ENCODE measurements at regions not wholly inside any gene's neighbourhood (a gene's known extent, or its start where the extent isn't known, plus 50 kb on each side); places are given as distances from the start of the nearest gene placed in this dataset.

DNA sequence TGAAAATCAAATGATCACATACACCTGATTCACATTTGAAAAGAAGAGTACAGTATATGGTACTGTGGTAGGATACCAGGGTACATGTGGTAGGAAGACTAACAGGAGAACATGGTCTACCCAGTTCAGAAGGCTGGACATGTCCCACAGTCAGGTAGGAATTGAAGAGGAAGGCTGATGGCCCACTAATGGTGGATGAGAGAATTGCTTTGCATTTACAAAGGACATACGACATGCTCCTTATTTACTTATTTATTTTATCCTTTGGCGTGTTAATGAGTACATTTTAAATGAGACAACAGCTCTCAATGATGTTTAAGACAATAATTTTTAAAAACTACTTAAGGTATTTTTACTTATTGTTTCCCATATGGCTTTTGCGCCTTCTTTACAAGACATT is 106.7 kb upstream of the BMP2K start:
- intact Hi-C loops (cut with DNase I) = no loop called here
- no peak overlapping the region for H3K4me3 ChIP-seq (ENCODE audit: low read length in 2 of 2)
- no peaks in the 10 kb centered on the region for H3K36me3 ChIP-seq (ENCODE audit: control insufficient read depth in 1 of 2, insufficient read depth in 2 of 2, low read length in 1 of 2)
- H3K27me3 ChIP-seq (ENCODE audit: control insufficient read depth in 1 of 2, insufficient read depth in 2 of 2, low read length in 1 of 2) = no peaks in the 10 kb centered on the region
- H3K27ac ChIP-seq (ENCODE audit: low read depth in 1 of 2, low read length in 2 of 2) = no peak overlapping the region
- no peak for ATAC-seq (ENCODE audit: low FRiP score)
- 92 to 93% methylated on average over 3 of the region's 3 CpGs for WGBS, 2 donors
- no peaks in the 10 kb centered on the region for H3K9me3 ChIP-seq (ENCODE audit: control insufficient read depth, low read length)
- DNase-seq = no peak
- H3K4me1 ChIP-seq (ENCODE audit: control insufficient read depth in 1 of 2, insufficient read depth in 2 of 2, low read length in 2 of 2) = no peaks in the 10 kb centered on the region

DNA sequence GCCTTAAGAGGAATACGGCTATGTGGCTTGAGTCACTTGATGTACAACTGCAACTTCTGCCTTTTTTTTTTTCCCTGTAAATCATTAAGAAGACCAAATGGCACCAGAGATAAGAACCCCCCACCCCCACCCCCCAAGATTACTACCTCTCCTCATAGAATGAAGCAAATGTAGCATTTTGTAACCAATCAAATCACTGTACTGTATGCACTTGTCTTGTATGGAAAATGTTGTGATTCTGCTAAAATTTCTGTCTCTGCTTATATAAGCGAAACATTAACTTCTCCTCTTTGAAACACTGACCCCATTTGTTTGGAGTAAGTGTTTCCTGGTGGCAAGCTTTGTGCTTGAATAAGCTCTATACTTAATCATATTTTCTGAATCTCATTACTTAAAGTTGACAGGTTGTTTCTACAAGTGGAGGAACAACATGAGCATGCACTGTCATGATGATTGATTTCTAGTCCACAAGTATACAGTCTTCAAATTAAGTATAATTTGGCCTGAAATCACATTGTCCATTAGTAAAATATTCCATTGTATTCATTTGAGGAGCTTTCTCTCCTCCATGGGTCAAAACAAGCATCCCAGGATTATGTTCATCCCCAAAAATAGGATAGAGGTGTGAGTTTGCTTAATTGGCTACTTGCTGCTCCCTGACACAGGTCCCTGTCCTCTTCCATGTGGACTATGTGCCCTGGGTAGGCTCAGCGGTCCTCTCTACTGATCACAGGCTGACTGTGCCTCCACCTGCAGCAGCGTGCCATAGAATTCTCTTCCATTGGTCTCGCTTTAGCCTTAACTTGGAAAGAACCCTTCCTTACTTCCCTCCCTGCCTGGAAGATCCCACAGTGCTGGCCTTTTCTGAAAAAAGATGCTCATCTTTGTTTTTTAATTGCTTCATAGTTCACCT is 104.0 kb upstream of the BMP2K start:
- Histone ChIP-seq H3K27ac (ENCODE audit: low read depth in 1 of 2, low read length in 2 of 2) (no peak overlapping the region), H3K27me3 (ENCODE audit: control insufficient read depth in 1 of 2, insufficient read depth in 2 of 2, low read length in 1 of 2) (no peaks in the 10 kb centered on the region), H3K4me1 (ENCODE audit: control insufficient read depth in 1 of 2, insufficient read depth in 2 of 2, low read length in 2 of 2) (no peaks in the 10 kb centered on the region), H3K4me3 (ENCODE audit: low read length in 2 of 2) (no peak overlapping the region), H3K9me3 (ENCODE audit: control insufficient read depth, low read length) (no peaks in the 10 kb centered on the region), H3K36me3 (ENCODE audit: control insufficient read depth in 1 of 2, insufficient read depth in 2 of 2, low read length in 1 of 2) (no peaks in the 10 kb centered on the region)
- intact Hi-C loops (cut with DNase I) = no loop called here
- ATAC-seq (ENCODE audit: low FRiP score) (no peak), DNase-seq (no peak)
- WGBS, 2 donors = 82 to 90% methylated on average over 5 of the region's 5 CpGs

DNA sequence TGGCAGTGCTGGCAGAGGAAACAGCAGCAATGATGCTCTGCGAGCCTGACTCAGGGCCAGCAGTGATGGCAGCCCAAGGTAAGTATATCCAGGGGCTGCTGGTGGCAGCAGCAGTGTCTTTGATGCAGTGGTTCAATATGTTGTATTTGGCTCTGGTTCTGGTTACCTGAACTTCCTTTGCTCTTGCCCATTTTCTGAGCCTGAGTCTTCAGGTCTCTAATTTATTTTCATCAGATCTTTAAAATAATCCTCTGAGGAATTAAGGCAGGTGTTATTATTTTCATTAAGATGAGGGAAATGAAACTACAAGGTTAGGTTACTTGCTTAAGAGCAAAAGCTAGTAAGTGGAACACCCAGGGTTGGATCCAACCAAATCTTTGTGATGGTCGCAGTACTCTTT is 102.8 kb upstream of the BMP2K start:
- H3K4me3 ChIP-seq (ENCODE audit: low read length in 2 of 2) = no peak overlapping the region
- intact Hi-C loops (cut with DNase I) = no loop called here

GRCh38 chr4:78675325-78675724 is 100.8 kb upstream of the BMP2K start:
- no peaks in the 10 kb centered on the region for H3K36me3 ChIP-seq (ENCODE audit: control insufficient read depth in 1 of 2, insufficient read depth in 2 of 2, low read length in 1 of 2)
- ATAC-seq (ENCODE audit: low FRiP score) (no peak), DNase-seq (no peak)
- no peaks in the 10 kb centered on the region for H3K4me1 ChIP-seq (ENCODE audit: control insufficient read depth in 1 of 2, insufficient read depth in 2 of 2, low read length in 2 of 2)
- no peak overlapping the region for H3K27ac ChIP-seq (ENCODE audit: low read depth in 1 of 2, low read length in 2 of 2)
- intact Hi-C loops (cut with DNase I) = no loop called here
- no peaks in the 10 kb centered on the region for H3K27me3 ChIP-seq (ENCODE audit: control insufficient read depth in 1 of 2, insufficient read depth in 2 of 2, low read length in 1 of 2)
- 94 to 95% methylated on average over 1 of the region's 1 CpG for WGBS, 2 donors
- H3K4me3 ChIP-seq (ENCODE audit: low read length in 2 of 2) = no peak overlapping the region
- H3K9me3 ChIP-seq (ENCODE audit: control insufficient read depth, low read length) = no peaks in the 10 kb centered on the region

More for the DNA sequence above, 102.8 kb upstream of the BMP2K start:
- no peak overlapping the region for H3K27ac ChIP-seq (ENCODE audit: low read depth in 1 of 2, low read length in 2 of 2)
- H3K9me3 ChIP-seq (ENCODE audit: control insufficient read depth, low read length) = no peaks in the 10 kb centered on the region
- DNase-seq = no peak
- ATAC-seq (ENCODE audit: low FRiP score) = no peak
- no peaks in the 10 kb centered on the region for H3K4me1 ChIP-seq (ENCODE audit: control insufficient read depth in 1 of 2, insufficient read depth in 2 of 2, low read length in 2 of 2)
- WGBS, 2 donors = 88 to 91% methylated on average over 2 of the region's 2 CpGs
- no peaks in the 10 kb centered on the region for H3K27me3 ChIP-seq (ENCODE audit: control insufficient read depth in 1 of 2, insufficient read depth in 2 of 2, low read length in 1 of 2)
- H3K36me3 ChIP-seq (ENCODE audit: control insufficient read depth in 1 of 2, insufficient read depth in 2 of 2, low read length in 1 of 2) = no peaks in the 10 kb centered on the region

DNA sequence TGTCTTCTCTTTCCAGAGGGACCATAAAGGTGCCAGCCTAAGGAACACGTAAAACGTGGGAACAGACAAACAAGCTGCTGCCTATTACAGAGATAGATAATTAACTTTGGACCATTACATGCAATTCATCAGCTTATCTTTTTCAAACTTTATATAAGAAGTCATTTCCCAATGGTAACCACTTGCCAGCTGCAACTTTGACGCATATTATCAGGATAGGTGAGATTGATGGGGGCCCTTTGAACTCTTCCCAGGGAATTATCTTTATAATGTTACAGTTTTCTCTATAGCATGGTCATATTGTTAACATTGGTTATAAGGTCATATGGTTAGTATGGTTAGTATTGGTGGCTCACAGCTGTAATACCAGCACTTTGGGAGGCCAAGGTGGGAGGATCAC is 94.1 kb upstream of the BMP2K start:
- H3K27ac ChIP-seq (ENCODE audit: low read depth in 1 of 2, low read length in 2 of 2) = no peak overlapping the region
- ATAC-seq (ENCODE audit: low FRiP score) = no peak
- H3K27me3 ChIP-seq (ENCODE audit: control insufficient read depth in 1 of 2, insufficient read depth in 2 of 2, low read length in 1 of 2) = no peaks in the 10 kb centered on the region
- intact Hi-C loops (cut with DNase I) = no loop called here
- WGBS, 2 donors = 95 to 96% methylated on average over 3 of the region's 3 CpGs
- no peak overlapping the region for H3K4me3 ChIP-seq (ENCODE audit: low read length in 2 of 2)
- H3K9me3 ChIP-seq (ENCODE audit: control insufficient read depth, low read length) = no peaks in the 10 kb centered on the region
- no peaks in the 10 kb centered on the region for H3K36me3 ChIP-seq (ENCODE audit: control insufficient read depth in 1 of 2, insufficient read depth in 2 of 2, low read length in 1 of 2)
- no peaks in the 10 kb centered on the region for H3K4me1 ChIP-seq (ENCODE audit: control insufficient read depth in 1 of 2, insufficient read depth in 2 of 2, low read length in 2 of 2)
- no peak for DNase-seq

- Histone ChIP-seq H3K36me3 (ENCODE audit: control insufficient read depth in 1 of 2, insufficient read depth in 2 of 2, low read length in 1 of 2) (no peaks in the 10 kb centered on the region), H3K27ac (ENCODE audit: low read depth in 1 of 2, low read length in 2 of 2) (no peak overlapping the region), H3K4me1 (ENCODE audit: control insufficient read depth in 1 of 2, insufficient read depth in 2 of 2, low read length in 2 of 2) (no peaks in the 10 kb centered on the region), H3K4me3 (ENCODE audit: low read length in 2 of 2) (no peak overlapping the region), H3K27me3 (ENCODE audit: control insufficient read depth in 1 of 2, insufficient read depth in 2 of 2, low read length in 1 of 2) (no peaks in the 10 kb centered on the region), H3K9me3 (ENCODE audit: control insufficient read depth, low read length) (no peaks in the 10 kb centered on the region)
- ATAC-seq (ENCODE audit: low FRiP score) (no peak), DNase-seq (no peak)
- intact Hi-C loops (cut with DNase I) = no loop called here
These were observed 92.8 kb upstream of the BMP2K start for GRCh38 chr4:78683352-78683751.

GRCh38 chr4:78684325-78685079 is 91.6 kb upstream of the BMP2K start:
- 32 to 43% methylated on average over 5 of the region's 5 CpGs for WGBS, 2 donors

GRCh38 chr4:78687818-78688217 is 88.3 kb upstream of the BMP2K start:
- 34 to 41% methylated on average over 3 of the region's 3 CpGs for WGBS, 2 donors
- Histone ChIP-seq H3K36me3 (ENCODE audit: control insufficient read depth in 1 of 2, insufficient read depth in 2 of 2, low read length in 1 of 2) (no peaks in the 10 kb centered on the region), H3K27ac (ENCODE audit: low read depth in 1 of 2, low read length in 2 of 2) (no peak overlapping the region), H3K27me3 (ENCODE audit: control insufficient read depth in 1 of 2, insufficient read depth in 2 of 2, low read length in 1 of 2) (no peaks in the 10 kb centered on the region), H3K4me1 (ENCODE audit: control insufficient read depth in 1 of 2, insufficient read depth in 2 of 2, low read length in 2 of 2) (no peaks in the 10 kb centered on the region), H3K4me3 (ENCODE audit: low read length in 2 of 2) (no peak overlapping the region), H3K9me3 (ENCODE audit: control insufficient read depth, low read length) (no peaks in the 10 kb centered on the region)
- ATAC-seq (ENCODE audit: low FRiP score) (no peak), DNase-seq (no peak)
- intact Hi-C loops (cut with DNase I) = no loop called here

More at GRCh38 chr4:78684325-78685079, 91.6 kb upstream of the BMP2K start:
- no peaks in the 10 kb centered on the region for H3K9me3 ChIP-seq (ENCODE audit: control insufficient read depth, low read length)
- H3K36me3 ChIP-seq (ENCODE audit: control insufficient read depth in 1 of 2, insufficient read depth in 2 of 2, low read length in 1 of 2) = no peaks in the 10 kb centered on the region
- no peaks in the 10 kb centered on the region for H3K4me1 ChIP-seq (ENCODE audit: control insufficient read depth in 1 of 2, insufficient read depth in 2 of 2, low read length in 2 of 2)
- intact Hi-C loops (cut with DNase I) = no loop called here
- no peak overlapping the region for H3K27ac ChIP-seq (ENCODE audit: low read depth in 1 of 2, low read length in 2 of 2)
- DNase-seq = no peak
- H3K27me3 ChIP-seq (ENCODE audit: control insufficient read depth in 1 of 2, insufficient read depth in 2 of 2, low read length in 1 of 2) = no peaks in the 10 kb centered on the region
- no peak for ATAC-seq (ENCODE audit: low FRiP score)
- no peak overlapping the region for H3K4me3 ChIP-seq (ENCODE audit: low read length in 2 of 2)

DNA sequence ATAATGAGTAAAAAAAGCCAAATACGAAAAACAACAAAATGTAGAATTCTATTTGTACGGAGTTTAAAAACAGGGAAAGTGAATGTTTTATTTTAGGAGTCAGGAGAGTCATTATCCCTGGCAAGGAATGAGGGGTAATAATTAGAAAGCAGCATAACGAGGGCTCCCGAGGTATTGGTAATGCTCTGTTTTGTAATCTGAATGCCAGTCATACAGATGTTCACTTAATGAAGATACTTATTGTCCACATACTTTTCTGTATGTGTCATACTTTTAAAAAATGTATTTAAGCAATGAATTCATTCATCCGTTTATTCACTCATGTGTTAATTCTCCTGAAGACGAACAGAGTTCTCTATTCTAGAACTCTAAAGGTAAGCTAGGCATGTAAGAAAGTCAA is 87.8 kb upstream of the BMP2K start:
- intact Hi-C loops (cut with DNase I) = no loop called here
- ATAC-seq (ENCODE audit: low FRiP score) (no peak), DNase-seq (no peak)
- Histone ChIP-seq H3K4me3 (ENCODE audit: low read length in 2 of 2) (no peak overlapping the region), H3K27me3 (ENCODE audit: control insufficient read depth in 1 of 2, insufficient read depth in 2 of 2, low read length in 1 of 2) (no peaks in the 10 kb centered on the region), H3K4me1 (ENCODE audit: control insufficient read depth in 1 of 2, insufficient read depth in 2 of 2, low read length in 2 of 2) (no peaks in the 10 kb centered on the region), H3K36me3 (ENCODE audit: control insufficient read depth in 1 of 2, insufficient read depth in 2 of 2, low read length in 1 of 2) (no peaks in the 10 kb centered on the region), H3K9me3 (ENCODE audit: control insufficient read depth, low read length) (no peaks in the 10 kb centered on the region), H3K27ac (ENCODE audit: low read depth in 1 of 2, low read length in 2 of 2) (no peak overlapping the region)
- WGBS, 2 donors = 64% methylated on average over 6 of the region's 6 CpGs
